ENCODE measurements at regions not wholly inside any gene's neighbourhood (a gene's known extent, or its start where the extent isn't known, plus 50 kb on each side); places are given as distances from the start of the nearest gene placed in this dataset.
A peak's percentile ranks its signal among the peaks of the same experiment; 100 is the strongest.

DNA sequence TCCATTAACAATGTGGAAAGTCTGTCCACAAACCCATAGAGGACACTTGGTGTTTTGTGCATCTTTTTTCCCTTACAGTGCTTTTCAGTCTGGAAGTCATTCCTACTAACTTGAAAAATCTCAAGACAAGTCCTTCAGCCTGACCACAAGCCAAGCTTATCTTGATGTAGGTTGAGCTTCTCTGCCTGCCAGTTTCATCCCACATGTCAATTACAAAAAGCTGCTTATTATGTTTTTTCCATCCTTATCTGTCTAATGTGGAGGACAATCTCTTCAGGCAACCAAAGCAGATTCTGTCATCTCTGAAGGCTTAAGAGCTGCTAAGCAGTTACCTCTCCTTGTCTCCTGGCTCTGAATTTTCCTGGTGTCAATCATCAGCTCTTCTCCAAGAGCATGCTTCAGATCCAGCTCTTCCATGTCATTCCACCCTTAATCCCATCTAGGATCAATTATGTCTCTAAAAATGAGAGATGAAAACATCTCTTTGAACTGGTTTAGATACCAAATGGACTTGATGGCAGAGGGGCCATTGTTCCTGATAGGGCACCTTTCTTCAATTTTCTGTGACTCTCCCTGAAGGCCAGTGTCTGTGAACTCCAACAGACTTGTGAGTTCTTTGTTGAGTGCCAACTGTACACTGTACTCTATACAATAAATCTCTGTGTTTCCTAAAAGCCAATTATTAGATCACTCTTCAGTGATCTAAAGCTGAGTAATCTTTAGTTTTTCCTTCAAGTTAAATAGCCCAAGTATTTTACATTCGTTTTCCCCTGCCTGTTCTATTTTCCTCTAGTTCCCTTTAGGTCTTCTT, 208.6 kb downstream of the RBM43 start:
- intact Hi-C loops (cut with DNase I), result loop anchor here (5.0 to 10.0 kb wide), 2 partner anchors 428 to 1456 kb away; no protein-coding TSS in a partner anchor
- no peak overlapping the region for H3K4me3 ChIP-seq
- H3K4me1 ChIP-seq, result peaks cover 0 to 14% (median 0%) of the 10 kb centered on the region in 4 donors
- H3K9me3 ChIP-seq, result no peaks in the 10 kb centered on the region
- WGBS, result 52% methylated on average over 1 of the region's 1 CpG
- no peak for DNase-seq (ENCODE audit: extremely low spot score)
- no peak for TF ChIP-seq POLR2A (IDR thresholded peaks at IDR 0.05; ENCODE audit: low read depth)
- H3K36me3 ChIP-seq, result no peaks in the 10 kb centered on the region
- no peaks in the 10 kb centered on the region for H3K27me3 ChIP-seq
- no peak overlapping the region for H3K27ac ChIP-seq (replicated peaks in 1 of 4)

DNA sequence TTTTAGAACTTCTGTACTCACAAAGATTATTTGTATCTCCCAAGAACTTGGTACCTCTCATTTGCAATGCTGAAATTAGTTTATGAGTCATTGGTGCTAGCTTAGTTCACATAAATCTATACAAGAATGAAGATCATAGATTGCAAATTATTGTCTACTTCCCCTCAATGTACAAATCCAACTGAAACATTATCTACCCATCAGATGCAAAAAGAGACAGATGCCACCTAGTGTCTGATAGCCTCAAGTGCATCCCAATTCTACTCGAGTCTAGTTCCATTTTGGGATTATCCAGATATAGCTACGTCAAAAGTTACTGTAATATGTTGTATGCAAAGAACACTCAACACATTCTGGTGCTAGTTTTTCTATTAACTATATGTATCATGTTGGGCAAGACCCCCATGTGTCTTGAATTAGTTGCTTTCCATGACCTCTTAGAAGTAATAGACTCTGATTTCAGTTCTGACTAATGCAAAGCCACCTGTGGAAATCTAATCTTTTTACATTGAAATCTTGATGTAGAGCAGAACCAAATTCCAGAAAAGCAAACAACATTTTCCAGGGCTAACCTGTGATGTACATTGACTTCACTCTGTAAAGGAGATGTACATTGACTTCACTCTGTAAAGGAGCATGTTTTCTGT, 210.0 kb downstream of the RBM43 start:
- WGBS, result 8% methylated on average over 2 of the region's 2 CpGs

DNA sequence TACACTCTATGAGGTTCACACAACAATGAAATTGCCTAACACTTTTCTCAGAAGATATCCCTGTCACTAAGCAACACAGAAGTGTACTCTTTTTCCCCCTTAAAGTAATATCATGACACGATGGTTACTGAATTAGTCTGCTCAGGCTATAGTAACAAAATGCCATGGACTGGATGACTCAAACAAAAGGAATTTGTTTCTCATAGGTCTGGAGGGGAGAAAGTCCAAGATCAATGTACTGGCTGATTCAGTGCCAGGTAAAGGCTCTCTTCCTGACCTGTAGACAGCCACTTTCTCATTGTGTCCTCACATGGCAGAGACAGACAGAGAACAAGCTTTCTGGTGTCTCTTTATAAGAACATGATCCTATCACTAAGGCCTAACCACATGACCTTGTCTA, 211.9 kb downstream of the RBM43 start:
- no peak overlapping the region for H3K27ac ChIP-seq (replicated peaks in 1 of 4)
- intact Hi-C loops (cut with DNase I), result loop anchor here (5.0 to 10.0 kb wide), 2 partner anchors 425 to 1452 kb away; no protein-coding TSS in a partner anchor
- TF ChIP-seq POLR2AphosphoS5 (IDR thresholded peaks at IDR 0.05) (no peak), EP300 (IDR thresholded peaks at IDR 0.05) (no peak), POLR2A (IDR thresholded peaks at IDR 0.05; ENCODE audit: low read depth) (no peak)
- TF ChIP-seq, protein P1, sequence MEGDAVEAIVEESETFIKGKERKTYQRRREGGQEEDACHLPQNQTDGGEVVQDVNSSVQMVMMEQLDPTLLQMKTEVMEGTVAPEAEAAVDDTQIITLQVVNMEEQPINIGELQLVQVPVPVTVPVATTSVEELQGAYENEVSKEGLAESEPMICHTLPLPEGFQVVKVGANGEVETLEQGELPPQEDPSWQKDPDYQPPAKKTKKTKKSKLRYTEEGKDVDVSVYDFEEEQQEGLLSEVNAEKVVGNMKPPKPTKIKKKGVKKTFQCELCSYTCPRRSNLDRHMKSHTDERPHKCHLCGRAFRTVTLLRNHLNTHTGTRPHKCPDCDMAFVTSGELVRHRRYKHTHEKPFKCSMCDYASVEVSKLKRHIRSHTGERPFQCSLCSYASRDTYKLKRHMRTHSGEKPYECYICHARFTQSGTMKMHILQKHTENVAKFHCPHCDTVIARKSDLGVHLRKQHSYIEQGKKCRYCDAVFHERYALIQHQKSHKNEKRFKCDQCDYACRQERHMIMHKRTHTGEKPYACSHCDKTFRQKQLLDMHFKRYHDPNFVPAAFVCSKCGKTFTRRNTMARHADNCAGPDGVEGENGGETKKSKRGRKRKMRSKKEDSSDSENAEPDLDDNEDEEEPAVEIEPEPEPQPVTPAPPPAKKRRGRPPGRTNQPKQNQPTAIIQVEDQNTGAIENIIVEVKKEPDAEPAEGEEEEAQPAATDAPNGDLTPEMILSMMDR (IDR thresholded peaks at IDR 0.05), result no peak
- 64% methylated on average over 1 of the region's 1 CpG for WGBS
- H3K4me3 ChIP-seq, result no peak overlapping the region
- H3K9me3 ChIP-seq, result no peaks in the 10 kb centered on the region
- H3K36me3 ChIP-seq, result no peaks in the 10 kb centered on the region
- no peak for DNase-seq (ENCODE audit: extremely low spot score)
- H3K27me3 ChIP-seq, result no peaks in the 10 kb centered on the region
- peaks cover 0 to 14% (median 0%) of the 10 kb centered on the region in 4 donors for H3K4me1 ChIP-seq

More for the DNA sequence above, 210.0 kb downstream of the RBM43 start:
- DNase-seq (ENCODE audit: extremely low spot score), result no peak
- Histone ChIP-seq H3K4me3 (no peak overlapping the region), H3K36me3 (no peaks in the 10 kb centered on the region), H3K27ac (replicated peaks in 1 of 4) (no peak overlapping the region), H3K9me3 (no peaks in the 10 kb centered on the region), H3K27me3 (no peaks in the 10 kb centered on the region), H3K4me1 (peaks cover 0 to 14% (median 0%) of the 10 kb centered on the region in 4 donors)
- intact Hi-C loops (cut with DNase I), result loop anchor here (5.0 to 10.0 kb wide), 2 partner anchors 427 to 1454 kb away; no protein-coding TSS in a partner anchor
- TF ChIP-seq POLR2AphosphoS5 (IDR thresholded peaks at IDR 0.05) (no peak), POLR2A (IDR thresholded peaks at IDR 0.05; ENCODE audit: low read depth) (no peak), EP300 (IDR thresholded peaks at IDR 0.05) (no peak)
- TF ChIP-seq, protein P1 (IDR thresholded peaks at IDR 0.05), result peak; percentile 70 to 88 (median 80)

DNA sequence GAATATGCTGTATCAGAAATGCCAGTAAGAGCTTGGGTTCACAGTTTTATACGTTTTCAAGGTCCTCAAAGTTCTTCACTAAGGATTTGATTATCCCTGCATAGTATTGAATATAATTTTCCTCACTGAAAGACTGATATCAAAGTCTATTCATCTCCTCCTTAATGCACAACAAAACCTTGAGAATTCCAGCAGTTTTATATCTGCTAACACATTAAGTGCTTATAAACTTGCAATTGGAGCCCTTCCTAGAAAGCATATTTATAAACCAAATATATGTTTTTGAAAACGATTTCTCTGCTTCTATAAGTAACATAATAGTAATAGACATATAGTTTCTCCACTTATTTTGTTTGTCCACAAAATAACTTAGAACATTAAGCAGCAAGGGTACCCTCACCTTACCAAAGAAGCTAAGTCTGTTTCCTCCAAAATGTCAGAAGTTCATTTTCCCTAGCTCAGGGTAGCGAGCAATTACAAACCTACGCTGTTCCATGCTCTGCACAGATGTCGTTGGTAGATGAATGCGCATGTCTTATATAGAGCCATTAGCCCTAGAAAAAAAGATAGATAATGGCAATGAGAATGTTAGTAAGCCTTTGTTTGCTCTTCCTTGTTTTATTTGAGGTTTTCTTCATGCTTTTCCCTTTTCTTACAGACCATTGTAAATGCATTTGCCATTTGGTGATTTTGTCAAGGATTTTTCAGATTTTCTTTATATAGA, 213.2 kb downstream of the RBM43 start:
- H3K4me3 ChIP-seq, result no peak overlapping the region
- H3K27me3 ChIP-seq, result no peaks in the 10 kb centered on the region
- TF ChIP-seq POLR2AphosphoS5 (IDR thresholded peaks at IDR 0.05) (no peak), EP300 (IDR thresholded peaks at IDR 0.05) (no peak), POLR2A (IDR thresholded peaks at IDR 0.05; ENCODE audit: low read depth) (no peak)
- TF ChIP-seq, protein P1 (IDR thresholded peaks at IDR 0.05), result no peak
- 89% methylated on average over 6 of the region's 6 CpGs for WGBS
- no peak for DNase-seq (ENCODE audit: extremely low spot score)
- no peaks in the 10 kb centered on the region for H3K9me3 ChIP-seq
- no peaks in the 10 kb centered on the region for H3K36me3 ChIP-seq
- H3K27ac ChIP-seq (replicated peaks in 1 of 4), result no peak overlapping the region
- intact Hi-C loops (cut with DNase I), result no loop called here
- H3K4me1 ChIP-seq, result peaks cover 0 to 8% (median 0%) of the 10 kb centered on the region in 4 donors

GRCh38 chr2:151043484-151043883, 218.2 kb downstream of the RBM43 start:
- Histone ChIP-seq H3K36me3 (no peaks in the 10 kb centered on the region), H3K4me1 (no peaks in the 10 kb centered on the region), H3K27me3 (no peaks in the 10 kb centered on the region), H3K27ac (replicated peaks in 1 of 4) (no peak overlapping the region), H3K9me3 (no peaks in the 10 kb centered on the region), H3K4me3 (no peak overlapping the region)
- 87% methylated on average over 5 of the region's 5 CpGs for WGBS
- no peak for TF ChIP-seq POLR2A (IDR thresholded peaks at IDR 0.05; ENCODE audit: low read depth)
- TF ChIP-seq, protein P1 (IDR thresholded peaks at IDR 0.05), result no peak
- TF ChIP-seq POLR2AphosphoS5 (IDR thresholded peaks at IDR 0.05), result no peak
- TF ChIP-seq EP300 (IDR thresholded peaks at IDR 0.05), result no peak
- DNase-seq (ENCODE audit: extremely low spot score), result peak; percentile 31
- intact Hi-C loops (cut with DNase I), result no loop called here

All from esophagus muscularis mucosa (tissue), 4 donors.